GM23338 (cell line): ENCODE measurements at regions not wholly inside any gene's neighbourhood (a gene's known extent, or its start where the extent isn't known, plus 50 kb on each side); places are given as distances from the start of the nearest gene placed in this dataset.

Source experiments
- ATAC-seq: fragments of 200-7000 bp; cut with Tn5 transposase; 3 replicates; pipeline ENCODE4 v1.9.1; 2020
- DNase-seq: peaks from one replicate; pipeline ENCODE4 v3.0.0-alpha.2; 2015; ENCODE audit warnings: low spot score
- H2AFZ ChIP-seq: fragments of 200-600 bp; sonication (generic); 2 replicates; pipeline ENCODE4 v1.8.0; 2016; ENCODE audit warnings: antibody characterized with exemption, mild to moderate bottlenecking, moderate library complexity
- H3F3A ChIP-seq: fragments of 200-600 bp; sonication (generic); replicated peaks from 2 replicates; pipeline ENCODE4 v1.8.0; 2017; ENCODE audit warnings: antibody characterized with exemption, mixed run types, low read depth
- H3K27ac ChIP-seq: fragments of 200-600 bp; sonication (generic); 2 replicates; pipeline ENCODE4 v1.6.1; 2016; ENCODE audit warnings: low read depth
- H3K27me3 ChIP-seq: fragments of 200-600 bp; sonication (generic); 2 replicates; pipeline ENCODE4 v1.8.0; 2016; ENCODE audit warnings: mild to moderate bottlenecking, mixed run types, moderate library complexity; ENCODE audit not compliant: insufficient read depth
- H3K36me3 ChIP-seq: fragments of 200-600 bp; sonication (generic); 2 replicates; pipeline ENCODE4 v1.8.0; 2016; ENCODE audit warnings: mild to moderate bottlenecking; ENCODE audit not compliant: insufficient read depth
- H3K4me1 ChIP-seq: fragments of 200-600 bp; sonication (generic); 2 replicates; pipeline ENCODE4 v1.8.0; 2016; ENCODE audit warnings: mild to moderate bottlenecking, moderate library complexity; ENCODE audit not compliant: insufficient read depth
- H3K4me2 ChIP-seq: fragments of 200-600 bp; sonication (generic); 2 replicates; pipeline ENCODE4 v1.7.1; 2017; ENCODE audit warnings: mixed run types
- H3K4me3 ChIP-seq: fragments of 200-600 bp; sonication (generic); 2 replicates; pipeline ENCODE4 v1.6.1; 2016; ENCODE audit warnings: mixed run types
- H3K79me2 ChIP-seq: fragments of 200-600 bp; sonication (generic); replicated peaks from 2 replicates; pipeline ENCODE4 v1.8.0; 2017; ENCODE audit warnings: mild to moderate bottlenecking; ENCODE audit not compliant: insufficient read depth
- H3K9me2 ChIP-seq: fragments of 200-600 bp; sonication (generic); 2 replicates; pipeline ENCODE4 v1.8.0; 2017; ENCODE audit not compliant: insufficient read depth
- H4K20me1 ChIP-seq: fragments of 200-600 bp; sonication (generic); replicated peaks from 2 replicates; pipeline ENCODE4 v1.8.0; 2017; ENCODE audit warnings: mild to moderate bottlenecking; ENCODE audit not compliant: insufficient read depth
- H3K27ac Mint-ChIP-seq: 2 replicates; pipeline ENCODE4 v1.8.0; 2020; ENCODE audit warnings: inconsistent platforms, mild to moderate bottlenecking, moderate library complexity, mixed read lengths
- H3K27me3 Mint-ChIP-seq: 3 replicates; pipeline ENCODE4 v1.8.0; 2022; ENCODE audit warnings: low read depth, mild to moderate bottlenecking, moderate library complexity, mixed read lengths, inconsistent platforms; ENCODE audit not compliant: insufficient read depth, poor library complexity
- H3K36me3 Mint-ChIP-seq: 3 replicates; pipeline ENCODE4 v1.8.0; 2021; ENCODE audit warnings: low read depth, mild to moderate bottlenecking, inconsistent platforms, moderate library complexity, mixed read lengths
- H3K4me1 Mint-ChIP-seq: 3 replicates; pipeline ENCODE4 v1.8.0; 2020; ENCODE audit warnings: mild to moderate bottlenecking, inconsistent platforms, mixed read lengths
- H3K4me3 Mint-ChIP-seq: 3 replicates; pipeline ENCODE4 v1.8.0; 2021; ENCODE audit warnings: moderate library complexity, mild to moderate bottlenecking, inconsistent platforms, mixed read lengths
- H3K9me3 Mint-ChIP-seq: 3 replicates; pipeline ENCODE4 v1.8.0; 2020; ENCODE audit warnings: moderate library complexity, mild to moderate bottlenecking, inconsistent platforms, mixed read lengths
- CREB1 ChIP-seq: fragments of 250-450 bp; sonication (Bioruptor Pico); IDR thresholded peaks from 2 replicates; pipeline ENCODE4 v1.5.0; 2020; ENCODE audit warnings: low read depth, mild to moderate bottlenecking, moderate library complexity
- CTCF ChIP-seq, 2 experiments: fragments of 200-600 bp in 1 of 2; sonication (generic) in 1 of 2; conservative IDR thresholded peaks; 2 replicates each; pipeline versions ENCODE4 v1.5.1 to v1.6.1; 2016 to 2017; ENCODE audit warnings: antibody characterized with exemption in 2 of 2, low read depth in 2 of 2, mild to moderate bottlenecking in 2 of 2, moderate library complexity in 1 of 2
- ETS1 ChIP-seq: IDR thresholded peaks from 2 replicates; pipeline ENCODE4 v1.6.1; 2016; ENCODE audit warnings: antibody characterized with exemption
- EZH2 ChIP-seq: fragments of 200-600 bp; sonication (generic); IDR thresholded peaks from one replicate; pipeline ENCODE4 v1.8.0; 2017; ENCODE audit warnings: antibody characterized with exemption, mild to moderate bottlenecking, low read depth; ENCODE audit not compliant: unreplicated experiment
- EZH2phosphoT487 ChIP-seq: fragments of 200-600 bp; sonication (generic); IDR thresholded peaks from one replicate; pipeline ENCODE4 v1.8.1; 2018; ENCODE audit warnings: antibody characterized with exemption; ENCODE audit not compliant: unreplicated experiment
- JUNB ChIP-seq: IDR thresholded peaks from one replicate; pipeline ENCODE4 v1.6.1; 2016; ENCODE audit warnings: antibody characterized with exemption; ENCODE audit not compliant: unreplicated experiment
- POLR2AphosphoS5 ChIP-seq: IDR thresholded peaks from 2 replicates; pipeline ENCODE4 v1.6.1; 2016; ENCODE audit warnings: antibody characterized with exemption, low read depth
- REST ChIP-seq: IDR thresholded peaks from one replicate; pipeline ENCODE4 v1.6.1; 2018; ENCODE audit warnings: antibody characterized with exemption; ENCODE audit not compliant: unreplicated experiment
- STAT1 ChIP-seq: IDR thresholded peaks from one replicate; pipeline ENCODE4 v1.6.1; 2016; ENCODE audit warnings: antibody characterized with exemption; ENCODE audit not compliant: unreplicated experiment
- ZNF114 ChIP-seq: fragments of 250-450 bp; sonication (Bioruptor Pico); IDR thresholded peaks from 2 replicates; pipeline ENCODE4 v1.5.0; 2020; ENCODE audit warnings: mild to moderate bottlenecking, moderate library complexity
- ZNF331 ChIP-seq: fragments of 250-450 bp; sonication (Bioruptor Pico); IDR thresholded peaks from 2 replicates; pipeline ENCODE4 v1.5.0; 2020; ENCODE audit warnings: low read depth, mild to moderate bottlenecking, moderate library complexity
- ZNF462 ChIP-seq: fragments of 250-450 bp; sonication (Bioruptor Pico); IDR thresholded peaks from 2 replicates; pipeline ENCODE4 v1.5.0; 2020; ENCODE audit warnings: mild to moderate bottlenecking, moderate library complexity

GRCh38 chr7:93810561-93810960 is 80.0 kb downstream of the TFPI2 start (continued):
- no peak for TF ChIP-seq EZH2phosphoT487
- no peak for TF ChIP-seq EZH2

GRCh38 chr7:93804726-93805125 is 85.8 kb downstream of the TFPI2 start:
- H3K79me2 ChIP-seq: no peaks in the 10 kb centered on the region
- H4K20me1 ChIP-seq: no peaks in the 10 kb centered on the region
- H3K4me1 Mint-ChIP-seq: no peaks in the 10 kb centered on the region
- DNase-seq: no peak
- no peak overlapping the region for H3K4me3 ChIP-seq
- no peak overlapping the region for H2AFZ ChIP-seq
- H3K36me3 ChIP-seq: no peaks in the 10 kb centered on the region
- H3K4me1 ChIP-seq: no peaks in the 10 kb centered on the region
- no peak for TF ChIP-seq ZNF462
- TF ChIP-seq ZNF114: no peak
- no peak for TF ChIP-seq ETS1
- no peak for TF ChIP-seq CREB1
- TF ChIP-seq EZH2phosphoT487: no peak
- no peak for TF ChIP-seq POLR2AphosphoS5
- no peak for TF ChIP-seq EZH2
- no peak for TF ChIP-seq ZNF331 (CRISPR knock-in tag)
- TF ChIP-seq REST: no peak
- TF ChIP-seq CTCF (conservative IDR thresholded peaks at IDR 0.05; ENCODE audit: low read depth in 2 of 2): no peak
- TF ChIP-seq JUNB: no peak
- no peak for TF ChIP-seq STAT1
- H3K27me3 ChIP-seq: no peaks in the 10 kb centered on the region
- ATAC-seq: no peak
- peaks cover 8% of the 10 kb centered on the region; the same call in 2 of the 3 replicates for H3K9me3 Mint-ChIP-seq
- H3K9me2 ChIP-seq: no peaks in the 10 kb centered on the region
- H3K36me3 Mint-ChIP-seq: no peaks in the 10 kb centered on the region; the same call in 2 of the 3 replicates
- H3K27ac Mint-ChIP-seq: no peak overlapping the region
- H3K27me3 Mint-ChIP-seq: no peaks in the 10 kb centered on the region
- H3K4me2 ChIP-seq: no peak overlapping the region
- H3K4me3 Mint-ChIP-seq: no peak overlapping the region
- no peak overlapping the region for H3K27ac ChIP-seq
- no peaks in the 10 kb centered on the region for H3F3A ChIP-seq
